SK-N-SH treated with all-trans-retinoic acid at 6 μM for 48 hours (cell line): ENCODE measurements at regions not wholly inside any gene's neighbourhood (a gene's known extent, or its start where the extent isn't known, plus 50 kb on each side); places are given as distances from the start of the nearest gene placed in this dataset.

ENCODE experiments used
- BACH2 ChIP-seq: fragments of 250-450 bp; sonication (Bioruptor Pico); IDR thresholded peaks from 2 replicates; pipeline ENCODE4 v1.9.0; 2021; ENCODE audit warnings: mild to moderate bottlenecking, borderline replicate concordance
- CSDC2 ChIP-seq: fragments of 250-450 bp; sonication (Bioruptor Pico); IDR thresholded peaks from 2 replicates; pipeline ENCODE4 v1.5.0; 2020; ENCODE audit warnings: mild to moderate bottlenecking, moderate library complexity
- PPARA ChIP-seq: fragments of 250-450 bp; sonication (Bioruptor Pico); IDR thresholded peaks from 2 replicates; pipeline ENCODE4 v1.5.0; 2020; ENCODE audit warnings: mild to moderate bottlenecking, borderline replicate concordance
- RARB ChIP-seq: fragments of 250-450 bp; sonication (Bioruptor Pico); IDR thresholded peaks from 2 replicates; pipeline ENCODE4 v1.8.0; 2021; ENCODE audit warnings: mild to moderate bottlenecking, moderate library complexity
- ZFP30 ChIP-seq: fragments of 450-650 bp; formaldehyde crosslinking; IDR thresholded peaks from 2 replicates; pipeline ENCODE4 v1.5.0; 2022; ENCODE audit warnings: mild to moderate bottlenecking, moderate library complexity
- ZNF565 ChIP-seq: fragments of 450-650 bp; formaldehyde crosslinking; conservative IDR thresholded peaks from 2 replicates; pipeline ENCODE4 v1.5.0; 2020; ENCODE audit warnings: low read depth, mild to moderate bottlenecking, moderate library complexity
- TF ChIP-seq, protein P1 (sequence below): fragments of 250-450 bp; sonication (Bioruptor Pico); IDR thresholded peaks from 2 replicates; pipeline ENCODE4 v1.5.1; 2020; ENCODE audit warnings: low read depth, mild to moderate bottlenecking, moderate library complexity
- TF ChIP-seq, protein P2 (sequence below): fragments of 250-450 bp; sonication (Bioruptor Pico); IDR thresholded peaks from 2 replicates; pipeline ENCODE4 v1.5.0; 2020; ENCODE audit warnings: mild to moderate bottlenecking, moderate library complexity
- TF ChIP-seq, protein P3 (sequence below): fragments of 250-450 bp; sonication (Bioruptor Pico); IDR thresholded peaks from 2 replicates; pipeline ENCODE4 v1.8.0; 2021; ENCODE audit warnings: low read depth, mild to moderate bottlenecking, moderate library complexity, borderline replicate concordance
- TF ChIP-seq, protein P4 (sequence below): fragments of 250-450 bp; sonication (Bioruptor Pico); IDR thresholded peaks from 2 replicates; pipeline ENCODE4 v1.5.1; 2021; ENCODE audit warnings: mild to moderate bottlenecking, moderate library complexity

DNA sequence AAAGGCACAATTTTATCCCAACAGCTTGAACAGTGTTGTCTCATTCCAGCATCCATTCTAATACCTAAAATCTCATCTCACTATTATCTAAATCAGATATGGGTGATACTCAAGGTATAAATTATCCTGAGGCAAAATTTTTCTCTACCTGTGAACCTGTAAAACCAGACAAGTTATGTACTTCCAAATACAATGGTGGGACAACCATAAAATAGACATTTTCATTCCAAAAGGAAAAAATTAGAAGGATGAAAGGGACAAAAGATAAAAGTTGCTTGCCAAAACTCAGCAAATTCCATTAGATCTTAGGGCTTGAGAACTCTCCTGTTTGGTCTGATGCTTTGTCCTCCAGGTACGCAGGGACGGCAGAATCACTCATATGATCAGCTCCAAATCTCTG is 650.5 kb downstream of the ADGRL2 start:
- no peak for TF ChIP-seq ZFP30 (CRISPR knock-in tag)
- TF ChIP-seq, protein P1, sequence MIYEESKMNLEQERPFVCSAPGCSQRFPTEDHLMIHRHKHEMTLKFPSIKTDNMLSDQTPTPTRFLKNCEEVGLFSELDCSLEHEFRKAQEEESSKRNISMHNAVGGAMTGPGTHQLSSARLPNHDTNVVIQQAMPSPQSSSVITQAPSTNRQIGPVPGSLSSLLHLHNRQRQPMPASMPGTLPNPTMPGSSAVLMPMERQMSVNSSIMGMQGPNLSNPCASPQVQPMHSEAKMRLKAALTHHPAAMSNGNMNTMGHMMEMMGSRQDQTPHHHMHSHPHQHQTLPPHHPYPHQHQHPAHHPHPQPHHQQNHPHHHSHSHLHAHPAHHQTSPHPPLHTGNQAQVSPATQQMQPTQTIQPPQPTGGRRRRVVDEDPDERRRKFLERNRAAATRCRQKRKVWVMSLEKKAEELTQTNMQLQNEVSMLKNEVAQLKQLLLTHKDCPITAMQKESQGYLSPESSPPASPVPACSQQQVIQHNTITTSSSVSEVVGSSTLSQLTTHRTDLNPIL = no peak
- no peak for TF ChIP-seq BACH2
- no peak for TF ChIP-seq CSDC2 (CRISPR knock-in tag)
- no peak for TF ChIP-seq ZNF565
- TF ChIP-seq, protein P2, sequence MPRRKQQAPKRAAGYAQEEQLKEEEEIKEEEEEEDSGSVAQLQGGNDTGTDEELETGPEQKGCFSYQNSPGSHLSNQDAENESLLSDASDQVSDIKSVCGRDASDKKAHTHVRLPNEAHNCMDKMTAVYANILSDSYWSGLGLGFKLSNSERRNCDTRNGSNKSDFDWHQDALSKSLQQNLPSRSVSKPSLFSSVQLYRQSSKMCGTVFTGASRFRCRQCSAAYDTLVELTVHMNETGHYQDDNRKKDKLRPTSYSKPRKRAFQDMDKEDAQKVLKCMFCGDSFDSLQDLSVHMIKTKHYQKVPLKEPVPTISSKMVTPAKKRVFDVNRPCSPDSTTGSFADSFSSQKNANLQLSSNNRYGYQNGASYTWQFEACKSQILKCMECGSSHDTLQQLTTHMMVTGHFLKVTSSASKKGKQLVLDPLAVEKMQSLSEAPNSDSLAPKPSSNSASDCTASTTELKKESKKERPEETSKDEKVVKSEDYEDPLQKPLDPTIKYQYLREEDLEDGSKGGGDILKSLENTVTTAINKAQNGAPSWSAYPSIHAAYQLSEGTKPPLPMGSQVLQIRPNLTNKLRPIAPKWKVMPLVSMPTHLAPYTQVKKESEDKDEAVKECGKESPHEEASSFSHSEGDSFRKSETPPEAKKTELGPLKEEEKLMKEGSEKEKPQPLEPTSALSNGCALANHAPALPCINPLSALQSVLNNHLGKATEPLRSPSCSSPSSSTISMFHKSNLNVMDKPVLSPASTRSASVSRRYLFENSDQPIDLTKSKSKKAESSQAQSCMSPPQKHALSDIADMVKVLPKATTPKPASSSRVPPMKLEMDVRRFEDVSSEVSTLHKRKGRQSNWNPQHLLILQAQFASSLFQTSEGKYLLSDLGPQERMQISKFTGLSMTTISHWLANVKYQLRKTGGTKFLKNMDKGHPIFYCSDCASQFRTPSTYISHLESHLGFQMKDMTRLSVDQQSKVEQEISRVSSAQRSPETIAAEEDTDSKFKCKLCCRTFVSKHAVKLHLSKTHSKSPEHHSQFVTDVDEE = no peak
- TF ChIP-seq RARB (CRISPR knock-in tag) = no peak
- TF ChIP-seq, protein P3, sequence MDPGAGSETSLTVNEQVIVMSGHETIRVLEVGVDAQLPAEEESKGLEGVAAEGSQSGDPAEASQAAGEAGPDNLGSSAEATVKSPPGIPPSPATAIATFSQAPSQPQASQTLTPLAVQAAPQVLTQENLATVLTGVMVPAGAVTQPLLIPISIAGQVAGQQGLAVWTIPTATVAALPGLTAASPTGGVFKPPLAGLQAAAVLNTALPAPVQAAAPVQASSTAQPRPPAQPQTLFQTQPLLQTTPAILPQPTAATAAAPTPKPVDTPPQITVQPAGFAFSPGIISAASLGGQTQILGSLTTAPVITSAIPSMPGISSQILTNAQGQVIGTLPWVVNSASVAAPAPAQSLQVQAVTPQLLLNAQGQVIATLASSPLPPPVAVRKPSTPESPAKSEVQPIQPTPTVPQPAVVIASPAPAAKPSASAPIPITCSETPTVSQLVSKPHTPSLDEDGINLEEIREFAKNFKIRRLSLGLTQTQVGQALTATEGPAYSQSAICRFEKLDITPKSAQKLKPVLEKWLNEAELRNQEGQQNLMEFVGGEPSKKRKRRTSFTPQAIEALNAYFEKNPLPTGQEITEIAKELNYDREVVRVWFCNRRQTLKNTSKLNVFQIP = no peak
- TF ChIP-seq PPARA (CRISPR knock-in tag) = no peak
- TF ChIP-seq, protein P4, sequence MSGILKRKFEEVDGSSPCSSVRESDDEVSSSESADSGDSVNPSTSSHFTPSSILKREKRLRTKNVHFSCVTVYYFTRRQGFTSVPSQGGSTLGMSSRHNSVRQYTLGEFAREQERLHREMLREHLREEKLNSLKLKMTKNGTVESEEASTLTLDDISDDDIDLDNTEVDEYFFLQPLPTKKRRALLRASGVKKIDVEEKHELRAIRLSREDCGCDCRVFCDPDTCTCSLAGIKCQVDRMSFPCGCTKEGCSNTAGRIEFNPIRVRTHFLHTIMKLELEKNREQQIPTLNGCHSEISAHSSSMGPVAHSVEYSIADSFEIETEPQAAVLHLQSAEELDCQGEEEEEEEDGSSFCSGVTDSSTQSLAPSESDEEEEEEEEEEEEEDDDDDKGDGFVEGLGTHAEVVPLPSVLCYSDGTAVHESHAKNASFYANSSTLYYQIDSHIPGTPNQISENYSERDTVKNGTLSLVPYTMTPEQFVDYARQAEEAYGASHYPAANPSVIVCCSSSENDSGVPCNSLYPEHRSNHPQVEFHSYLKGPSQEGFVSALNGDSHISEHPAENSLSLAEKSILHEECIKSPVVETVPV (CRISPR knock-in tag) = no peak
